H9 (cell line): ENCODE measurements at regions not wholly inside any gene's neighbourhood (a gene's known extent, or its start where the extent isn't known, plus 50 kb on each side); places are given as distances from the start of the nearest gene placed in this dataset.

Experiments
- DNase-seq: peaks from one replicate; pipeline ENCODE4 v3.0.0-alpha.2; 2017
- H2AFZ ChIP-seq: one replicate; pipeline ENCODE4 v1.6.1; 2013; ENCODE audit warnings: mild to moderate bottlenecking, low read length, control low read depth, moderate library complexity
- H2AK5ac ChIP-seq: 2 replicates; pipeline ENCODE4 v1.6.1; 2013; ENCODE audit warnings: low read length, control low read depth, mixed read lengths; ENCODE audit not compliant: insufficient read length
- H2BK120ac ChIP-seq: one replicate; pipeline ENCODE4 v1.6.1; 2013; ENCODE audit warnings: low read depth, mild to moderate bottlenecking, low read length, control low read depth, inconsistent platforms; ENCODE audit not compliant: poor library complexity, severe bottlenecking
- H2BK12ac ChIP-seq: 2 replicates; pipeline ENCODE4 v1.6.1; 2013; ENCODE audit warnings: low read length, control low read depth, mixed read lengths, low read depth; ENCODE audit not compliant: insufficient read length
- H2BK15ac ChIP-seq: 2 replicates; pipeline ENCODE4 v1.6.1; 2013; ENCODE audit warnings: low read depth, low read length, control low read depth
- H2BK20ac ChIP-seq: one replicate; pipeline ENCODE4 v1.6.1; 2013; ENCODE audit warnings: low read depth, mild to moderate bottlenecking, low read length, control low read depth, inconsistent platforms; ENCODE audit not compliant: poor library complexity, severe bottlenecking
- H2BK5ac ChIP-seq: 2 replicates; pipeline ENCODE4 v1.6.1; 2013; ENCODE audit warnings: low read length, control low read depth, mixed read lengths; ENCODE audit not compliant: insufficient read length
- H3K14ac ChIP-seq: 2 replicates; pipeline ENCODE4 v1.6.1; 2013; ENCODE audit warnings: low read length, control low read depth; ENCODE audit not compliant: insufficient read depth
- H3K18ac ChIP-seq: 2 replicates; pipeline ENCODE4 v1.6.1; 2013; ENCODE audit warnings: low read depth, mild to moderate bottlenecking, mixed read lengths, low read length, control low read depth; ENCODE audit not compliant: insufficient read length
- H3K23ac ChIP-seq: 2 replicates; pipeline ENCODE4 v1.6.1; 2013; ENCODE audit warnings: low read length, control low read depth, mixed read lengths, low read depth; ENCODE audit not compliant: insufficient read length
- H3K23me2 ChIP-seq: 2 replicates; pipeline ENCODE4 v1.6.1; 2013; ENCODE audit warnings: low read depth, mild to moderate bottlenecking, mixed read lengths, low read length, control low read depth; ENCODE audit not compliant: insufficient read length, poor library complexity, severe bottlenecking
- H3K27ac ChIP-seq: 2 replicates; pipeline ENCODE4 v1.5.1; 2013; ENCODE audit warnings: low read length, control low read depth, mixed read lengths, low read depth; ENCODE audit not compliant: insufficient read length
- H3K27me3 ChIP-seq: 2 replicates; pipeline ENCODE4 v1.6.1; 2013; ENCODE audit warnings: low read length, control low read depth, inconsistent platforms; ENCODE audit not compliant: insufficient read depth
- H3K4ac ChIP-seq: 2 replicates; pipeline ENCODE4 v1.6.1; 2013; ENCODE audit warnings: low read depth, mild to moderate bottlenecking, control low read depth, inconsistent platforms, low read length, moderate library complexity
- H3K4me1 ChIP-seq: 2 replicates; pipeline ENCODE4 v1.6.1; 2013; ENCODE audit warnings: low read length, control low read depth, inconsistent platforms; ENCODE audit not compliant: insufficient read depth
- H3K4me2 ChIP-seq: 2 replicates; pipeline ENCODE4 v1.6.1; 2013; ENCODE audit warnings: low read length, control low read depth, mixed read lengths; ENCODE audit not compliant: insufficient read length, insufficient read depth
- H3K56ac ChIP-seq: 2 replicates; pipeline ENCODE4 v1.6.1; 2013; ENCODE audit warnings: low read depth, mild to moderate bottlenecking, mixed read lengths, low read length, control low read depth; ENCODE audit not compliant: insufficient read length
- H3K79me1 ChIP-seq: 2 replicates; pipeline ENCODE4 v1.6.1; 2013; ENCODE audit warnings: low read depth, mild to moderate bottlenecking, moderate library complexity, low read length, control low read depth, inconsistent platforms; ENCODE audit not compliant: insufficient read depth, poor library complexity, severe bottlenecking
- H3K79me2 ChIP-seq: 2 replicates; pipeline ENCODE4 v1.6.1; 2013; ENCODE audit warnings: low read length, control low read depth, inconsistent platforms; ENCODE audit not compliant: insufficient read depth
- H3K9ac ChIP-seq: 2 replicates; pipeline ENCODE4 v1.6.1; 2013; ENCODE audit warnings: low read length, control low read depth, mixed read lengths; ENCODE audit not compliant: insufficient read length; ENCODE audit errors: extremely low read depth
- H3K9me3 ChIP-seq: one replicate; pipeline ENCODE4 v1.6.1; 2013; ENCODE audit warnings: low read depth, low read length, inconsistent platforms; ENCODE audit not compliant: control insufficient read depth
- H3T11ph ChIP-seq: one replicate; pipeline ENCODE4 v1.6.1; 2013; ENCODE audit warnings: mild to moderate bottlenecking, low read length, control low read depth, inconsistent platforms
- H4K20me1 ChIP-seq: one replicate; pipeline ENCODE4 v1.6.1; 2013; ENCODE audit not compliant: control insufficient read depth, insufficient read length, insufficient read depth
- H4K5ac ChIP-seq: 2 replicates; pipeline ENCODE4 v1.6.1; 2013; ENCODE audit warnings: low read depth, mild to moderate bottlenecking, mixed read lengths, low read length, control low read depth; ENCODE audit not compliant: insufficient read length
- H4K8ac ChIP-seq: replicated peaks from 2 replicates; pipeline ENCODE4 v1.6.1; 2013; ENCODE audit warnings: low read length, control low read depth, mixed read lengths, low read depth; ENCODE audit not compliant: insufficient read length
- H4K91ac ChIP-seq: 2 replicates; pipeline ENCODE4 v1.6.1; 2013; ENCODE audit warnings: low read depth, mild to moderate bottlenecking, moderate library complexity, mixed read lengths, low read length, control low read depth; ENCODE audit not compliant: insufficient read length
- H3K27ac Mint-ChIP-seq, 3 experiments: 2 replicates in 2 of 3; 3 replicates in 1 of 3; pipeline ENCODE4 v1.8.0; 2020 to 2021; ENCODE audit warnings: mixed read lengths in 3 of 3, mild to moderate bottlenecking in 1 of 3, moderate library complexity in 1 of 3
- H3K27me3 Mint-ChIP-seq: 2 replicates; pipeline ENCODE4 v1.8.0; 2021; ENCODE audit warnings: low read depth, mild to moderate bottlenecking, moderate library complexity, mixed read lengths
- H3K36me3 Mint-ChIP-seq, 3 experiments: 2 replicates in 2 of 3; 3 replicates in 1 of 3; pipeline ENCODE4 v1.8.0; 2020 to 2021; ENCODE audit warnings: low read depth in 3 of 3, mixed read lengths in 3 of 3; ENCODE audit not compliant: insufficient read depth in 1 of 3
- H3K4me1 Mint-ChIP-seq, 2 experiments: 2 replicates each; pipeline ENCODE4 v1.8.0; 2020; ENCODE audit warnings: mixed read lengths in 2 of 2
- H3K4me3 Mint-ChIP-seq, 2 experiments: 2 replicates in 1 of 2; 3 replicates in 1 of 2; pipeline ENCODE4 v1.8.0; 2020 to 2021; ENCODE audit warnings: mild to moderate bottlenecking in 2 of 2, mixed read lengths in 2 of 2, moderate library complexity in 1 of 2
- H3K9me3 Mint-ChIP-seq, 2 experiments: 2 replicates in 1 of 2; 3 replicates in 1 of 2; pipeline ENCODE4 v1.8.0; 2020; ENCODE audit warnings: mild to moderate bottlenecking in 2 of 2, mixed read lengths in 2 of 2, moderate library complexity in 1 of 2
- CTCF ChIP-seq: fragments of 200-600 bp; sonication (generic); conservative IDR thresholded peaks from 3 replicates; pipeline ENCODE4 v1.8.0; 2021; ENCODE audit warnings: antibody characterized with exemption, mild to moderate bottlenecking
- WGBS: extraction: QIAGEN DNeasy Blood & Tissue Kit; methylation state at CpG from one replicate; pipeline ENCODE4 v1.1.7; 2013; ENCODE audit warnings: missing lambda C conversion rate, low lambda C conversion rate, mixed read lengths; ENCODE audit not compliant: insufficient read length; ENCODE audit errors: extremely low coverage; 5-methylcytosine and 5-hydroxymethylcytosine counted together

- H3K27ac ChIP-seq = no peak overlapping the region
- H2AFZ ChIP-seq = no peak overlapping the region
- no peaks in the 10 kb centered on the region for H3K27me3 ChIP-seq
- no peaks in the 10 kb centered on the region for H3K79me1 ChIP-seq
- H4K8ac ChIP-seq = no peak overlapping the region
- no peaks in the 10 kb centered on the region for H3K27me3 Mint-ChIP-seq
- no peak overlapping the region for H3K18ac ChIP-seq
- no peak overlapping the region for H3K4me3 Mint-ChIP-seq
- H3K23me2 ChIP-seq = no peaks in the 10 kb centered on the region
- no peak for DNase-seq
- H3K9me3 Mint-ChIP-seq = no peaks in the 10 kb centered on the region; a peak in 1 of 5 replicates
- no peak overlapping the region for H3K9ac ChIP-seq
- H3K4ac ChIP-seq = no peak overlapping the region
- no peak overlapping the region for H3K14ac ChIP-seq
- H3K23ac ChIP-seq = no peak overlapping the region
- H3K4me1 Mint-ChIP-seq = peaks cover 4 to 6% of the 10 kb centered on the region in 2 experiments; a peak in 2 of 4 replicates
- no peak overlapping the region for H3K4me2 ChIP-seq
- H4K5ac ChIP-seq = no peak overlapping the region
- TF ChIP-seq CTCF = no peak
- no peak overlapping the region for H2BK120ac ChIP-seq
- no peak overlapping the region for H3K56ac ChIP-seq
- no peak overlapping the region for H2BK20ac ChIP-seq
- no peaks in the 10 kb centered on the region for H4K20me1 ChIP-seq
- H2AK5ac ChIP-seq = no peak overlapping the region
- no peak overlapping the region for H2BK15ac ChIP-seq
- no peak overlapping the region for H2BK5ac ChIP-seq
- no peak overlapping the region for H3T11ph ChIP-seq
- H2BK12ac ChIP-seq = no peak overlapping the region
- H3K79me2 ChIP-seq = no peaks in the 10 kb centered on the region
- peak overlapping the region in 1 of 3 experiments; percentile 48; a peak in 1 of 7 replicates for H3K27ac Mint-ChIP-seq
- no peaks in the 10 kb centered on the region for H3K9me3 ChIP-seq
- no peaks in the 10 kb centered on the region for H3K4me1 ChIP-seq
- no peak overlapping the region for H4K91ac ChIP-seq
- H3K36me3 Mint-ChIP-seq = no peaks in the 10 kb centered on the region
- no CpG with 5 or more reads among the region's 10 CpGs for WGBS
These were observed 387.3 kb upstream of the XYLT1 start for GRCh38 chr16:17858061-17858460.
